ENCODE measurements at regions not wholly inside any gene's neighbourhood (a gene's known extent, or its start where the extent isn't known, plus 50 kb on each side); places are given as distances from the start of the nearest gene placed in this dataset.
A peak's percentile ranks its signal among the peaks of the same experiment; 100 is the strongest.

- Histone ChIP-seq H3K9me3 (ENCODE audit: control insufficient read depth in 2 of 2, insufficient read depth in 1 of 2, low read length in 1 of 2) (peaks cover 0 to 10% of the 10 kb centered on the region in 2 donors), H3K4me3 (ENCODE audit: low read length in 2 of 2) (no peak overlapping the region), H3K27ac (ENCODE audit: low read depth in 1 of 2, low read length in 1 of 2) (no peak overlapping the region), H3K36me3 (ENCODE audit: control insufficient read depth in 2 of 2, insufficient read depth in 2 of 2, low read length in 1 of 2) (no peaks in the 10 kb centered on the region), H3K27me3 (ENCODE audit: control insufficient read depth in 2 of 2, insufficient read depth in 1 of 2, low read length in 1 of 2) (no peaks in the 10 kb centered on the region), H3K4me1 (ENCODE audit: control insufficient read depth in 2 of 2, insufficient read depth in 2 of 2, low read length in 2 of 2) (peaks cover 10 to 12% of the 10 kb centered on the region in 2 donors)
- DNase-seq (ENCODE audit: low read depth in 6 of 9, low spot score in 9 of 9): no peak
These were observed 427.3 kb upstream of the HS6ST1 start for GRCh38 chr2:128745946-128746345.

- Histone ChIP-seq H3K27ac (ENCODE audit: low read depth in 1 of 2, low read length in 1 of 2) (no peak overlapping the region), H3K27me3 (ENCODE audit: control insufficient read depth in 2 of 2, insufficient read depth in 1 of 2, low read length in 1 of 2) (no peaks in the 10 kb centered on the region), H3K4me1 (ENCODE audit: control insufficient read depth in 2 of 2, insufficient read depth in 2 of 2, low read length in 2 of 2) (peaks cover 10 to 14% of the 10 kb centered on the region in 2 donors), H3K4me3 (ENCODE audit: low read length in 2 of 2) (no peak overlapping the region), H3K9me3 (ENCODE audit: control insufficient read depth in 2 of 2, insufficient read depth in 1 of 2, low read length in 1 of 2) (peaks cover 0 to 10% of the 10 kb centered on the region in 2 donors), H3K36me3 (ENCODE audit: control insufficient read depth in 2 of 2, insufficient read depth in 2 of 2, low read length in 1 of 2) (no peaks in the 10 kb centered on the region)
- WGBS: 88% methylated on average over 5 of the region's 5 CpGs
- no peak for DNase-seq (ENCODE audit: low read depth in 6 of 9, low spot score in 9 of 9)
These were observed 427.7 kb upstream of the HS6ST1 start for GRCh38 chr2:128746356-128746755.

DNA sequence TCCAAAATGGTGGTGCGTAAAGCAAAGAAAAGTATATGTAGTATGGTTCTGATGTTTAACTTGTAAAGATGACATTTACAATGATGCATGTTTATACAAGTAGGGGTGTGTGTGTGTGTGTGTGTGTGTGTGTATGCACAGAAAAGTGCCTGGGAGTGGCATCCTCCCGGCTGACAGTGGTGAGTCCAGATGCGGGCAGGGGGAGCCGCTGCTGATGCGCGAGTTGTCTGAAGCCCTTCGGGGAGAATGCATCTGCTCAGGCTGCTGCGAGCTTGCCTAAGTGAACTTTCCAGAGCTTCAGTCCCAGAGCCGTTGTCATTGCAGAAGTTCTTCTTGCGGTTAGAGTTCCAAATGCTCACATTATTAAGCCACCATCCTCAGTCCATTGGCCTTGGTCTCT, 429.7 kb upstream of the HS6ST1 start:
- no peak for DNase-seq (ENCODE audit: low read depth in 6 of 9, low spot score in 9 of 9)
- 97% methylated on average over 10 of the region's 10 CpGs for WGBS
- H3K9me3 ChIP-seq (ENCODE audit: control insufficient read depth in 2 of 2, insufficient read depth in 1 of 2, low read length in 1 of 2): peaks cover 0 to 10% of the 10 kb centered on the region in 2 donors
- H3K27me3 ChIP-seq (ENCODE audit: control insufficient read depth in 2 of 2, insufficient read depth in 1 of 2, low read length in 1 of 2): no peaks in the 10 kb centered on the region
- H3K27ac ChIP-seq (ENCODE audit: low read depth in 1 of 2, low read length in 1 of 2): no peak overlapping the region
- H3K4me1 ChIP-seq (ENCODE audit: control insufficient read depth in 2 of 2, insufficient read depth in 2 of 2, low read length in 2 of 2): peaks cover 17 to 31% of the 10 kb centered on the region in 2 donors
- H3K36me3 ChIP-seq (ENCODE audit: control insufficient read depth in 2 of 2, insufficient read depth in 2 of 2, low read length in 1 of 2): no peaks in the 10 kb centered on the region
- H3K4me3 ChIP-seq (ENCODE audit: low read length in 2 of 2): no peak overlapping the region

- 98% methylated on average over 9 of the region's 9 CpGs for WGBS
- peaks cover 0 to 10% of the 10 kb centered on the region in 2 donors for H3K9me3 ChIP-seq (ENCODE audit: control insufficient read depth in 2 of 2, insufficient read depth in 1 of 2, low read length in 1 of 2)
These were observed 430.4 kb upstream of the HS6ST1 start for GRCh38 chr2:128748835-128749605.

DNA sequence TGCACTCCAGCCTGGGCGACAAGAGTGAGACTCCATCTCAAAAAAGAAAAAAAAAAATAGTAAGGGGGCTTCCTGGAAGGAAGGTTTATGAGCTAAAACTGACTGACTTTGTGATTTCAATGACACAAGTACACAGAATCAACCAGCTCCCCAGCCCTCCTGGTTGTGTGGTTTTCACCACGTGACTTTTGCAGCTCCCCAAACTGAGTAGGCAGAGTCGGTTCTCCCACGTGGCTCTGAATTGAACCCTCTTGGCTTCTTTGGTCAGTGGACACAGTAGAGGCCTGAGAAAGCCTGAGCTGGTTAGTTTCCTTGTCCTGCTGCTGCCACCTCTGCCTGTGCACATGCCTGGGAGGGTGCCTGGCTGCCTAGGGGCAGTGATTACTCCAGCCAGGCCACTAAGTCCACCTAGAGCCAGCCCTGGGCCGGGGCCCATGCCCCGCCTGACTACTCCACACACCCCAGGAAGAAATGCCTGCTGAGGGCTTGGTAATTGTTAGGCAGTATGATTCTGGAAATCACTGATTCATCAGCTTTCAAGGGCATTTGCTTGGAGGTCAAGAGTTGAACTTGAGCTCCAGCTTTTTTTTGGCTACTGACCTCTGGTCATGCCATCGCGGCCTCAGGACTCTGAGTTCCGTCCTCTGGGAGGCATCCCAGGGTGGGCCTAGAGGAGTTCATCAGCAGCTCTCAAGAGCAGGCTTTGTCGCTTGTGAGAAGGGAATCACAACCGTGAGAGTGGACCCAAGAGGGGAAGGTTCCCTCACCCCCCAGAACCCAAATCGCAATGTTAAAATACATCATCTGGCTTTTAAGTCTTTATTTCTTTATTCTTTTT, 431.9 kb upstream of the HS6ST1 start:
- no peaks in the 10 kb centered on the region for H3K36me3 ChIP-seq (ENCODE audit: control insufficient read depth in 2 of 2, insufficient read depth in 2 of 2, low read length in 1 of 2)
- H3K4me3 ChIP-seq (ENCODE audit: low read length in 2 of 2): no peak overlapping the region
- WGBS: 71% methylated on average over 12 of the region's 12 CpGs
- no peaks in the 10 kb centered on the region for H3K27me3 ChIP-seq (ENCODE audit: control insufficient read depth in 2 of 2, insufficient read depth in 1 of 2, low read length in 1 of 2)
- H3K27ac ChIP-seq (ENCODE audit: low read depth in 1 of 2, low read length in 1 of 2): no peak overlapping the region
- peak in 2 of 9 donors; percentile 55 to 72 for DNase-seq (ENCODE audit: low read depth in 6 of 9, low spot score in 9 of 9)
- H3K4me1 ChIP-seq (ENCODE audit: control insufficient read depth in 2 of 2, insufficient read depth in 2 of 2, low read length in 2 of 2): peaks cover 33 to 51% of the 10 kb centered on the region in 2 donors
- H3K9me3 ChIP-seq (ENCODE audit: control insufficient read depth in 2 of 2, insufficient read depth in 1 of 2, low read length in 1 of 2): peaks cover 0 to 10% of the 10 kb centered on the region in 2 donors

More at GRCh38 chr2:128748835-128749605, 430.4 kb upstream of the HS6ST1 start:
- DNase-seq (ENCODE audit: low read depth in 6 of 9, low spot score in 9 of 9): no peak
- Histone ChIP-seq H3K27ac (ENCODE audit: low read depth in 1 of 2, low read length in 1 of 2) (no peak overlapping the region), H3K4me3 (ENCODE audit: low read length in 2 of 2) (no peak overlapping the region), H3K27me3 (ENCODE audit: control insufficient read depth in 2 of 2, insufficient read depth in 1 of 2, low read length in 1 of 2) (no peaks in the 10 kb centered on the region), H3K4me1 (ENCODE audit: control insufficient read depth in 2 of 2, insufficient read depth in 2 of 2, low read length in 2 of 2) (peaks cover 24 to 38% of the 10 kb centered on the region in 2 donors), H3K36me3 (ENCODE audit: control insufficient read depth in 2 of 2, insufficient read depth in 2 of 2, low read length in 1 of 2) (no peaks in the 10 kb centered on the region)

DNA sequence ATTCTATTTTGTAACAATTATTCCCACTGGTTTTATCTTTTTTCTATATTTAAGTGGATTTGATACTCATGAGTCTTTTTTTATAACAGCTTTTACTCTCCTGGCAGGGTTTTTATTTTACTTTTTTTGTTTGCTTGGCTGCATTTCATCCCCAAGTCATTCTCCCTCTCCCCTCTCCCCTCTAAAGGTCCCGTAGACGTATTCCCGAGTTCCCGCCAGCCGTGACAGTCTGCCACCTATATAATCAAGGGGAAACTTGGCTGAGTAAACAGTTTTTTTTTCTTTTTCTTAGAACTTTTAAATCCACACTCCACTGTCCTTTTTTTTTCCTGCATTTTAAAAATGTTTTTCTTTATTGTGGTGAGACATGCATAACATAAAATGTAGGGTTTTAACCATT, 433.1 kb upstream of the HS6ST1 start:
- Histone ChIP-seq H3K36me3 (ENCODE audit: control insufficient read depth in 2 of 2, insufficient read depth in 2 of 2, low read length in 1 of 2) (no peaks in the 10 kb centered on the region), H3K27me3 (ENCODE audit: control insufficient read depth in 2 of 2, insufficient read depth in 1 of 2, low read length in 1 of 2) (no peaks in the 10 kb centered on the region), H3K9me3 (ENCODE audit: control insufficient read depth in 2 of 2, insufficient read depth in 1 of 2, low read length in 1 of 2) (peaks cover 0 to 10% of the 10 kb centered on the region in 2 donors), H3K4me1 (ENCODE audit: control insufficient read depth in 2 of 2, insufficient read depth in 2 of 2, low read length in 2 of 2) (peaks cover 33 to 60% of the 10 kb centered on the region in 2 donors), H3K4me3 (ENCODE audit: low read length in 2 of 2) (no peak overlapping the region), H3K27ac (ENCODE audit: low read depth in 1 of 2, low read length in 1 of 2) (no peak overlapping the region)
- WGBS: 84% methylated on average over 5 of the region's 5 CpGs
- no peak for DNase-seq (ENCODE audit: low read depth in 6 of 9, low spot score in 9 of 9)

GRCh38 chr2:128752691-128753263, 434.1 kb upstream of the HS6ST1 start:
- DNase-seq (ENCODE audit: low read depth in 6 of 9, low spot score in 9 of 9): no peak
- Histone ChIP-seq H3K36me3 (ENCODE audit: control insufficient read depth in 2 of 2, insufficient read depth in 2 of 2, low read length in 1 of 2) (no peaks in the 10 kb centered on the region), H3K27me3 (ENCODE audit: control insufficient read depth in 2 of 2, insufficient read depth in 1 of 2, low read length in 1 of 2) (no peaks in the 10 kb centered on the region), H3K27ac (ENCODE audit: low read depth in 1 of 2, low read length in 1 of 2) (no peak overlapping the region), H3K4me3 (ENCODE audit: low read length in 2 of 2) (no peak overlapping the region), H3K9me3 (ENCODE audit: control insufficient read depth in 2 of 2, insufficient read depth in 1 of 2, low read length in 1 of 2) (peaks cover 0 to 10% of the 10 kb centered on the region in 2 donors), H3K4me1 (ENCODE audit: control insufficient read depth in 2 of 2, insufficient read depth in 2 of 2, low read length in 2 of 2) (peaks cover 33 to 60% of the 10 kb centered on the region in 2 donors)
- 88% methylated on average over 12 of the region's 12 CpGs for whole genome bisulfite sequencing

DNA sequence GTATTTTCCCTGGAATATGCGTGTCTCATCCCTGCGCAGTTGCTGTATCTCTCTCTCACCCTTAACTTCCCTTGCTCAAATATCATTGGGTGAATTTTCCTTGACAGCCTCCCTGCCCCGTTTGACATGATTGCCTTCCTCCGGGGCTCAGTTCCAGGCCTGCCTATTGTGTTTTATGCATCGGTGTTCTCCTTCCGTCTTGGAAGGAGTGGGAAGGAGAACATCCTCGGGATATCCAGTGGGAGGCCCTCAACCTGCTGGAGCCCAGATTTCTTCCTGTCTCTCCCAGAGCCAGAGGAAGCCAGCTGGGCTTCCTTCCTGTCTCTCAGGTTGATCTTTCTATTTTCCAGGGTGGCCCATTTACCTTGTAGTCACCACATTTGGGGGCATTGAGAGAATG, 434.7 kb upstream of the HS6ST1 start:
- H3K4me3 ChIP-seq (ENCODE audit: low read length in 2 of 2): no peak overlapping the region
- H3K36me3 ChIP-seq (ENCODE audit: control insufficient read depth in 2 of 2, insufficient read depth in 2 of 2, low read length in 1 of 2): no peaks in the 10 kb centered on the region
- DNase-seq (ENCODE audit: low read depth in 6 of 9, low spot score in 9 of 9): no peak
- H3K27me3 ChIP-seq (ENCODE audit: control insufficient read depth in 2 of 2, insufficient read depth in 1 of 2, low read length in 1 of 2): no peaks in the 10 kb centered on the region
- peaks cover 0 to 10% of the 10 kb centered on the region in 2 donors for H3K9me3 ChIP-seq (ENCODE audit: control insufficient read depth in 2 of 2, insufficient read depth in 1 of 2, low read length in 1 of 2)
- H3K27ac ChIP-seq (ENCODE audit: low read depth in 1 of 2, low read length in 1 of 2): peak overlapping the region in 1 of 2 donors; percentile 74
- 72% methylated on average over 7 of the region's 7 CpGs for WGBS
- H3K4me1 ChIP-seq (ENCODE audit: control insufficient read depth in 2 of 2, insufficient read depth in 2 of 2, low read length in 2 of 2): peaks cover 33 to 60% of the 10 kb centered on the region in 2 donors

DNA sequence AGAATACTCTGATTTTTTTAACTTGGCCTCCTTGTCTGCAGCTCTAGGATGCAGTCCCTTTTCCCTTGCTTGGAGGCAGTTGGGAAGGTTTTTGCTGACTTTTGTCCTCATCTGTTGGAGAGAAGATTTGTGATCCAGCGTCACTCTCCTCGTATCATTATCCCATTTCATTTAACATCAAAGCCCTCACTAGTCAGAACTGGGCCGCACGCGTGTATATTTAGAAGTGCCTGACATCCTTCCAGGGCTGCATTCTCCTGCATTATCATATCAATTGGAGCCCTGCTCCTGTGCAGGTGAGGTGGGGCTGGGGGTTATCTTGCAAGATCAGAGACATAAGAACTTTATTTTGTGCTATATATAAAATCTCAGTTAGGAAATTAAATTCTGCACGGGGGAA, 435.1 kb upstream of the HS6ST1 start:
- H3K27ac ChIP-seq (ENCODE audit: low read depth in 1 of 2, low read length in 1 of 2): peak overlapping the region in 1 of 2 donors; percentile 74
- no peaks in the 10 kb centered on the region for H3K36me3 ChIP-seq (ENCODE audit: control insufficient read depth in 2 of 2, insufficient read depth in 2 of 2, low read length in 1 of 2)
- DNase-seq (ENCODE audit: low read depth in 6 of 9, low spot score in 9 of 9): no peak
- peaks cover 0 to 10% of the 10 kb centered on the region in 2 donors for H3K9me3 ChIP-seq (ENCODE audit: control insufficient read depth in 2 of 2, insufficient read depth in 1 of 2, low read length in 1 of 2)
- H3K4me3 ChIP-seq (ENCODE audit: low read length in 2 of 2): no peak overlapping the region
- H3K27me3 ChIP-seq (ENCODE audit: control insufficient read depth in 2 of 2, insufficient read depth in 1 of 2, low read length in 1 of 2): no peaks in the 10 kb centered on the region
- peaks cover 33 to 60% of the 10 kb centered on the region in 2 donors for H3K4me1 ChIP-seq (ENCODE audit: control insufficient read depth in 2 of 2, insufficient read depth in 2 of 2, low read length in 2 of 2)
- WGBS: 28% methylated on average over 6 of the region's 6 CpGs

Measured in thymus (tissue), 11 donors.